ENCODE measurements at regions not wholly inside any gene's neighbourhood (a gene's known extent, or its start where the extent isn't known, plus 50 kb on each side); places are given as distances from the start of the nearest gene placed in this dataset.

- H3K27me3 Mint-ChIP-seq, result peaks cover 51 to 62% of the 10 kb centered on the region in 2 donors
- peaks cover 0 to 6% of the 10 kb centered on the region in 2 donors for H3K36me3 Mint-ChIP-seq
- H3K27ac Mint-ChIP-seq, result no peak overlapping the region
- Histone ChIP-seq H3K4me3 (ENCODE audit: low read length in 2 of 2) (no peak overlapping the region), H3K27ac (ENCODE audit: low read depth, low read length) (no peak overlapping the region), H3K36me3 (ENCODE audit: insufficient read depth, low read length) (no peaks in the 10 kb centered on the region), H3K4me1 (ENCODE audit: insufficient read depth, low read length) (peaks cover 14% of the 10 kb centered on the region), H3K27me3 (ENCODE audit: insufficient read depth, low read length) (peaks cover 10% of the 10 kb centered on the region), H3K9me3 (ENCODE audit: control insufficient read depth in 1 of 2, low read length in 2 of 2) (no peaks in the 10 kb centered on the region)
- POLR2A ChIA-PET (ENCODE audit: partially characterized antibody), result no interaction called here
- intact Hi-C loops (cut with micrococcal nuclease), result no loop called here
- CTCF ChIA-PET (ENCODE audit: partially characterized antibody), result no interaction called here
- peaks cover 22 to 41% (median 31%) of the 10 kb centered on the region in 4 donors for H3K4me1 Mint-ChIP-seq
- H3K9me3 Mint-ChIP-seq, result peaks cover 0 to 5% (median 1%) of the 10 kb centered on the region in 8 donors
- no peak for DNase-seq
- H3K4me3 Mint-ChIP-seq, result peak overlapping the region; percentile 37 to 80 (median 75)
These were observed 147.2 kb upstream of the ZNF536 start for GRCh38 chr19:30224689-30225606.

- Histone ChIP-seq H3K9me3 (ENCODE audit: control insufficient read depth in 1 of 2, low read length in 2 of 2) (no peaks in the 10 kb centered on the region), H3K27me3 (ENCODE audit: insufficient read depth, low read length) (peaks cover 10% of the 10 kb centered on the region), H3K4me3 (ENCODE audit: low read length in 2 of 2) (no peak overlapping the region), H3K36me3 (ENCODE audit: insufficient read depth, low read length) (no peaks in the 10 kb centered on the region), H3K4me1 (ENCODE audit: insufficient read depth, low read length) (peaks cover 14% of the 10 kb centered on the region), H3K27ac (ENCODE audit: low read depth, low read length) (no peak overlapping the region)
- CTCF ChIA-PET (ENCODE audit: partially characterized antibody), result no interaction called here
- POLR2A ChIA-PET (ENCODE audit: partially characterized antibody), result no interaction called here
- Mint-ChIP-seq H3K27ac (no peak overlapping the region), H3K36me3 (peaks cover 0 to 6% of the 10 kb centered on the region in 2 donors), H3K4me1 (peaks cover 22 to 41% (median 31%) of the 10 kb centered on the region in 4 donors), H3K9me3 (peaks cover 0 to 5% (median 1%) of the 10 kb centered on the region in 8 donors), H3K27me3 (peaks cover 53 to 65% of the 10 kb centered on the region in 2 donors), H3K4me3 (peak overlapping the region; percentile 35 to 81 (median 74))
- intact Hi-C loops (cut with micrococcal nuclease), result no loop called here
- DNase-seq, result no peak
These were observed 146.3 kb upstream of the ZNF536 start for GRCh38 chr19:30225676-30226463.

DNA sequence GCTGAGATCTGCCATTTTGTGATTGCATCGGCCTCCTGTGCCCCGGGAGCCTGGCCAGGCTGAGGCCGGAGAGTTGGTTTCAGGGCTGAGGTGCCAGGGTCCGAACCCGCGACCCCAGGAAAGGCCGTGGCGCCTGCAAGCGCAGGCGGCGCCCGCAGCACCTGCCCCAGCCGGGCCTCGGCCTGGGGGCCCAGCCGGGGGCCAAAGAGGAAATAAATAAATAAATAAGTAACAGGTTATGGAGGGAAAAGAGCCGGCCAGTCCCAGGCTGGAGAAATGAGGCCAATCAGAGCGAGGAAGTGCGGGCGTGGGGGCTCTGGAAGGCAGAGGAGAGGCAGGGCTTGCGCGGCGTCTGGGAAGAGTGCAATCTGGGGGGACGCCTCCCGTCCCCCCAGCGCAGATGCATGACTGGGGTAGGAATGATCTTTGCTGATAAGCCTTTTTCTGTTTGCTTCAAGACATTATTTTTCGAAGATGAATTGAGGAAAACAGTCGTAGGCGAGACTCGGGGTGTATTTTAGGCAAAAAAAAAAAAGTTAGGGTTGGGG lies 145.6 kb upstream of the ZNF536 start:
- H3K27me3 ChIP-seq (ENCODE audit: insufficient read depth, low read length), result peaks cover 10% of the 10 kb centered on the region
- H3K4me3 Mint-ChIP-seq, result peak overlapping the region; percentile 71 to 87 (median 75)
- CTCF ChIA-PET (ENCODE audit: partially characterized antibody), result no interaction called here
- no peaks in the 10 kb centered on the region for H3K9me3 ChIP-seq (ENCODE audit: control insufficient read depth in 1 of 2, low read length in 2 of 2)
- POLR2A ChIA-PET (ENCODE audit: partially characterized antibody), result no interaction called here
- H3K27ac Mint-ChIP-seq, result peak overlapping the region in 1 of 7 donors; percentile 41
- intact Hi-C loops (cut with micrococcal nuclease), result no loop called here
- peaks cover 0 to 4% (median under 1%) of the 10 kb centered on the region in 8 donors for H3K9me3 Mint-ChIP-seq
- peaks cover 52 to 63% of the 10 kb centered on the region in 2 donors for H3K27me3 Mint-ChIP-seq
- H3K27ac ChIP-seq (ENCODE audit: low read depth, low read length), result no peak overlapping the region
- peaks cover 22 to 41% (median 31%) of the 10 kb centered on the region in 4 donors for H3K4me1 Mint-ChIP-seq
- no peak for DNase-seq
- no peak overlapping the region for H3K4me3 ChIP-seq (ENCODE audit: low read length in 2 of 2)
- H3K36me3 Mint-ChIP-seq, result peaks cover 0 to 2% of the 10 kb centered on the region in 2 donors
- H3K4me1 ChIP-seq (ENCODE audit: insufficient read depth, low read length), result peaks cover 14% of the 10 kb centered on the region
- no peaks in the 10 kb centered on the region for H3K36me3 ChIP-seq (ENCODE audit: insufficient read depth, low read length)

GRCh38 chr19:30227012-30227621 lies 145.1 kb upstream of the ZNF536 start:
- CTCF ChIA-PET (ENCODE audit: partially characterized antibody), result no interaction called here
- Mint-ChIP-seq H3K4me1 (peaks cover 22 to 41% (median 31%) of the 10 kb centered on the region in 4 donors), H3K9me3 (peaks cover 0 to 4% (median 0%) of the 10 kb centered on the region in 8 donors), H3K4me3 (peak overlapping the region; percentile 71 to 87 (median 75)), H3K36me3 (no peaks in the 10 kb centered on the region), H3K27ac (no peak overlapping the region), H3K27me3 (peaks cover 49 to 60% of the 10 kb centered on the region in 2 donors)
- intact Hi-C loops (cut with micrococcal nuclease), result no loop called here
- H3K4me3 ChIP-seq (ENCODE audit: low read length in 2 of 2), result no peak overlapping the region
- H3K4me1 ChIP-seq (ENCODE audit: insufficient read depth, low read length), result peaks cover 14% of the 10 kb centered on the region
- H3K9me3 ChIP-seq (ENCODE audit: control insufficient read depth in 1 of 2, low read length in 2 of 2), result no peaks in the 10 kb centered on the region
- peaks cover 10% of the 10 kb centered on the region for H3K27me3 ChIP-seq (ENCODE audit: insufficient read depth, low read length)
- H3K36me3 ChIP-seq (ENCODE audit: insufficient read depth, low read length), result no peaks in the 10 kb centered on the region
- POLR2A ChIA-PET (ENCODE audit: partially characterized antibody), result no interaction called here
- H3K27ac ChIP-seq (ENCODE audit: low read depth, low read length), result no peak overlapping the region
- no peak for DNase-seq

GRCh38 chr19:30227661-30228112 lies 144.5 kb upstream of the ZNF536 start:
- Histone ChIP-seq H3K27ac (ENCODE audit: low read depth, low read length) (no peak overlapping the region), H3K4me3 (ENCODE audit: low read length in 2 of 2) (no peak overlapping the region), H3K36me3 (ENCODE audit: insufficient read depth, low read length) (no peaks in the 10 kb centered on the region), H3K9me3 (ENCODE audit: control insufficient read depth in 1 of 2, low read length in 2 of 2) (no peaks in the 10 kb centered on the region), H3K4me1 (ENCODE audit: insufficient read depth, low read length) (peaks cover 14% of the 10 kb centered on the region), H3K27me3 (ENCODE audit: insufficient read depth, low read length) (peaks cover 10% of the 10 kb centered on the region)
- peak overlapping the region; percentile 29 to 73 (median 63) for H3K4me3 Mint-ChIP-seq
- H3K36me3 Mint-ChIP-seq, result no peaks in the 10 kb centered on the region
- POLR2A ChIA-PET (ENCODE audit: partially characterized antibody), result no interaction called here
- peaks cover 0 to 4% (median 0%) of the 10 kb centered on the region in 8 donors for H3K9me3 Mint-ChIP-seq
- no peak overlapping the region for H3K27ac Mint-ChIP-seq
- peaks cover 54 to 61% of the 10 kb centered on the region in 2 donors for H3K27me3 Mint-ChIP-seq
- peak in 2 of 5 donors; percentile 7 to 9 for DNase-seq
- intact Hi-C loops (cut with micrococcal nuclease), result no loop called here
- CTCF ChIA-PET (ENCODE audit: partially characterized antibody), result no interaction called here
- peaks cover 22 to 41% (median 31%) of the 10 kb centered on the region in 4 donors for H3K4me1 Mint-ChIP-seq

GRCh38 chr19:30228113-30228834 lies 143.9 kb upstream of the ZNF536 start:
- Mint-ChIP-seq H3K36me3 (no peaks in the 10 kb centered on the region), H3K9me3 (peaks cover 0 to 4% (median 0%) of the 10 kb centered on the region in 8 donors), H3K4me3 (peak overlapping the region; percentile 29 to 73 (median 63)), H3K27ac (no peak overlapping the region), H3K4me1 (peaks cover 19 to 36% (median 28%) of the 10 kb centered on the region in 4 donors), H3K27me3 (peaks cover 52 to 56% of the 10 kb centered on the region in 2 donors)
- Histone ChIP-seq H3K27me3 (ENCODE audit: insufficient read depth, low read length) (peaks cover 10% of the 10 kb centered on the region), H3K36me3 (ENCODE audit: insufficient read depth, low read length) (no peaks in the 10 kb centered on the region), H3K4me3 (ENCODE audit: low read length in 2 of 2) (no peak overlapping the region), H3K9me3 (ENCODE audit: control insufficient read depth in 1 of 2, low read length in 2 of 2) (no peaks in the 10 kb centered on the region), H3K27ac (ENCODE audit: low read depth, low read length) (no peak overlapping the region), H3K4me1 (ENCODE audit: insufficient read depth, low read length) (peaks cover 14% of the 10 kb centered on the region)
- intact Hi-C loops (cut with micrococcal nuclease), result no loop called here
- ChIA-PET POLR2A (ENCODE audit: partially characterized antibody) (no interaction called here), CTCF (ENCODE audit: partially characterized antibody) (no interaction called here)
- DNase-seq, result no peak

All from CD4-positive, alpha-beta memory T cell (primary cell).